Kidney (tissue), 13 donors: ENCODE measurements at regions not wholly inside any gene's neighbourhood (a gene's known extent, or its start where the extent isn't known, plus 50 kb on each side); places are given as distances from the start of the nearest gene placed in this dataset.
A peak's percentile ranks its signal among the peaks of the same experiment; 100 is the strongest.

Experiments used
- DNase-seq, 5 donors: peaks; one replicate each; pipeline ENCODE4 v3.0.0-alpha.2; 2013 to 2020
- FAIRE-seq: peaks from 2 replicates; lab custom pipeline; 2012; peaks lifted over from hg19 to GRCh38; lab: Jason Lieb, UNC
- H3K27ac ChIP-seq, 2 donors: one replicate each; pipeline ENCODE4 v1.7.0; 2013; ENCODE audit warnings: low read depth in 2 of 2, low read length in 2 of 2, inconsistent platforms in 1 of 2
- H3K27me3 ChIP-seq: one replicate; pipeline ENCODE4 v1.7.1; 2013; ENCODE audit warnings: low read length, inconsistent platforms; ENCODE audit not compliant: control insufficient read depth, insufficient read depth
- H3K36me3 ChIP-seq, 3 donors: one replicate each; pipeline versions ENCODE4 v1.7.0 to v1.7.1; 2013; ENCODE audit warnings: low read length in 3 of 3, control low read depth in 1 of 3, inconsistent platforms in 1 of 3; ENCODE audit not compliant: insufficient read depth in 3 of 3, control insufficient read depth in 2 of 3
- H3K4me1 ChIP-seq, 3 donors: one replicate each; pipeline versions ENCODE4 v1.7.0 to v1.7.1; 2013; ENCODE audit warnings: low read length in 3 of 3, inconsistent platforms in 1 of 3, low read depth in 1 of 3; ENCODE audit not compliant: control insufficient read depth in 2 of 3, insufficient read depth in 2 of 3
- H3K4me3 ChIP-seq, 3 donors: one replicate each; pipeline versions ENCODE4 v1.7.0 to v1.8.1; 2013; ENCODE audit warnings: low read length in 3 of 3, control low read depth in 1 of 3, inconsistent platforms in 1 of 3
- H3K9ac ChIP-seq, 3 donors: one replicate each; pipeline versions ENCODE4 v1.7.0 to v1.7.1; 2013; ENCODE audit warnings: low read length in 3 of 3, control low read depth in 1 of 3, inconsistent platforms in 1 of 3
- H3K9me3 ChIP-seq, 3 donors: one replicate each; pipeline versions ENCODE4 v1.7.0 to v1.7.1; 2013; ENCODE audit warnings: low read length in 3 of 3, control low read depth in 1 of 3, inconsistent platforms in 1 of 3; ENCODE audit not compliant: control insufficient read depth in 2 of 3, insufficient read depth in 1 of 3
- CTCF ChIP-seq: IDR thresholded peaks from 3 replicates; pipeline ENCODE4 v1.5.1; 2012; ENCODE audit warnings: mild to moderate bottlenecking, moderate library complexity, borderline replicate concordance; ENCODE audit not compliant: insufficient read depth; ENCODE audit errors: extremely low read depth
- intact Hi-C: fragments of 100-400 bp; cut with DNase I; formaldehyde crosslinking; loops from one replicate; pipeline ENCODE4 v1.11.1; 2022
- donor health status: control.
- donor health status: control.
- donor health status: control.
- donor health status: control.
- donor health status: control.
- donor health status: DM: yes; HTN: yes; CAD: no.
- donor health status: Normal renal cell carcinoma (clear cell type).

- intact Hi-C loops: no loop called here
- DNase-seq: no peak
- FAIRE-seq: no peak
- Histone ChIP-seq H3K4me1 (no peaks in the 10 kb centered on the region), H3K9me3 (peaks cover 0 to 5% (median 0%) of the 10 kb centered on the region in 3 donors), H3K9ac (no peak overlapping the region), H3K27me3 (no peaks in the 10 kb centered on the region), H3K4me3 (no peak overlapping the region), H3K27ac (no peak overlapping the region), H3K36me3 (no peaks in the 10 kb centered on the region)
- TF ChIP-seq CTCF: no peak
Measured at GRCh38 chr6:141290941-141291721, 841.6 kb upstream of the GJE1 start.

- no peak overlapping the region for H3K9ac ChIP-seq
- no peaks in the 10 kb centered on the region for H3K27me3 ChIP-seq
- peaks cover 0 to 5% (median 0%) of the 10 kb centered on the region in 3 donors for H3K9me3 ChIP-seq
- H3K36me3 ChIP-seq: no peaks in the 10 kb centered on the region
- intact Hi-C loops: no loop called here
- H3K27ac ChIP-seq: no peak overlapping the region
- no peaks in the 10 kb centered on the region for H3K4me1 ChIP-seq
- H3K4me3 ChIP-seq: no peak overlapping the region
- DNase-seq (peak in 1 of 5 donors; percentile 25), FAIRE-seq (no peak)
- TF ChIP-seq CTCF: no peak
Measured at GRCh38 chr6:141288947-141289346, 843.8 kb upstream of the GJE1 start.

- no peaks in the 10 kb centered on the region for H3K27me3 ChIP-seq
- no peaks in the 10 kb centered on the region for H3K36me3 ChIP-seq
- no peak for TF ChIP-seq CTCF
- intact Hi-C loops: no loop called here
- DNase-seq: no peak
- no peak overlapping the region for H3K4me3 ChIP-seq
- no peak overlapping the region for H3K9ac ChIP-seq
- H3K9me3 ChIP-seq: no peaks in the 10 kb centered on the region
- FAIRE-seq: no peak
- no peaks in the 10 kb centered on the region for H3K4me1 ChIP-seq
- H3K27ac ChIP-seq: no peak overlapping the region
Measured at GRCh38 chr6:141282263-141282662, 850.5 kb upstream of the GJE1 start.
